ENCODE measurements at regions not wholly inside any gene's neighbourhood (a gene's known extent, or its start where the extent isn't known, plus 50 kb on each side); places are given as distances from the start of the nearest gene placed in this dataset.

DNA sequence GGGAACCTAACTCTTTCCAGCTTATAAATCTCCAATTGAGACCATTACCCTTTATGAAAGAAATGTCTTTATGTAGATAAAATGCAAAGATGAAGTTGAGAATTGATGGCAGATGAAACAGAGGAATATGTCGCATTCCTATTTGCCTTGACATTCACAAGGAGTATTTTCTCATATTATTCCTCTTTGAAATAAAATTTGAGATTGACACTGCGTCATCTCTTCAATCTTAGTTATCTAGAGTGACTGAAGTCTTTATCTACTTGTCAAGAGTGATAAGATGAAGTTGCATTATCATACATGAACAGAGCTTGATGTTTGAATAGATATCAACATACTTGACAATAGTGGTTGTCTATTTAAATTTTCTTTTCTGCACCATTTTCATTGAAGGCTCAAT, 574.4 kb upstream of the SOX9 start:
- Histone ChIP-seq H3K9me3 (no peaks in the 10 kb centered on the region), H3K4me3 (no peak overlapping the region), H3K4me1 (no peaks in the 10 kb centered on the region), H3K36me3 (no peaks in the 10 kb centered on the region), H3K27me3 (no peaks in the 10 kb centered on the region), H3K27ac (no peak overlapping the region)
- intact Hi-C loops (cut with DNase I; ENCODE audit: low total_unique reads), result no loop called here
- DNase-seq, result no peak
- TF ChIP-seq, protein P1, sequence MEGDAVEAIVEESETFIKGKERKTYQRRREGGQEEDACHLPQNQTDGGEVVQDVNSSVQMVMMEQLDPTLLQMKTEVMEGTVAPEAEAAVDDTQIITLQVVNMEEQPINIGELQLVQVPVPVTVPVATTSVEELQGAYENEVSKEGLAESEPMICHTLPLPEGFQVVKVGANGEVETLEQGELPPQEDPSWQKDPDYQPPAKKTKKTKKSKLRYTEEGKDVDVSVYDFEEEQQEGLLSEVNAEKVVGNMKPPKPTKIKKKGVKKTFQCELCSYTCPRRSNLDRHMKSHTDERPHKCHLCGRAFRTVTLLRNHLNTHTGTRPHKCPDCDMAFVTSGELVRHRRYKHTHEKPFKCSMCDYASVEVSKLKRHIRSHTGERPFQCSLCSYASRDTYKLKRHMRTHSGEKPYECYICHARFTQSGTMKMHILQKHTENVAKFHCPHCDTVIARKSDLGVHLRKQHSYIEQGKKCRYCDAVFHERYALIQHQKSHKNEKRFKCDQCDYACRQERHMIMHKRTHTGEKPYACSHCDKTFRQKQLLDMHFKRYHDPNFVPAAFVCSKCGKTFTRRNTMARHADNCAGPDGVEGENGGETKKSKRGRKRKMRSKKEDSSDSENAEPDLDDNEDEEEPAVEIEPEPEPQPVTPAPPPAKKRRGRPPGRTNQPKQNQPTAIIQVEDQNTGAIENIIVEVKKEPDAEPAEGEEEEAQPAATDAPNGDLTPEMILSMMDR (IDR thresholded peaks at IDR 0.05), result no peak

DNA sequence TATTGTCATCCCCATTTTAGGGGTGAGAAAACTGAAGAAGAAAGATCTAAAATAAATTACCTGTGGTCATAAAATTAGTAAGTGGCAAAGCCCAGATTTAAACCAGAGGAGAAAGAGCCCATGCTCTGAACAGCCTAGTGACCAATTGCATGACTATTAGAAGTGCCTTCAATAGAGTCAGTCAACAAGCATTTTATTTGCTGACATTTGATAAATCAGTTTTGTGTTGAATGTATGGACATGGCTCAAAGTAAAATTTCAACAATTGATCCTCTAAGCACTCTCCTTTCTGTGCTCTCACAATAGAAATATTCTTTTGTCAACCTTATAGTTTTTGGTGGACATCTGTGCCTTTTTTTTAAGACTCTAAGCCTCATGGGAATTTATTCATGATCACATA, 572.9 kb upstream of the SOX9 start:
- no peaks in the 10 kb centered on the region for H3K4me1 ChIP-seq
- H3K9me3 ChIP-seq, result no peaks in the 10 kb centered on the region
- H3K27ac ChIP-seq, result no peak overlapping the region
- H3K36me3 ChIP-seq, result no peaks in the 10 kb centered on the region
- DNase-seq, result no peak
- TF ChIP-seq, protein P1 (IDR thresholded peaks at IDR 0.05), result no peak
- no peak overlapping the region for H3K4me3 ChIP-seq
- no peaks in the 10 kb centered on the region for H3K27me3 ChIP-seq
- intact Hi-C loops (cut with DNase I; ENCODE audit: low total_unique reads), result no loop called here

DNA sequence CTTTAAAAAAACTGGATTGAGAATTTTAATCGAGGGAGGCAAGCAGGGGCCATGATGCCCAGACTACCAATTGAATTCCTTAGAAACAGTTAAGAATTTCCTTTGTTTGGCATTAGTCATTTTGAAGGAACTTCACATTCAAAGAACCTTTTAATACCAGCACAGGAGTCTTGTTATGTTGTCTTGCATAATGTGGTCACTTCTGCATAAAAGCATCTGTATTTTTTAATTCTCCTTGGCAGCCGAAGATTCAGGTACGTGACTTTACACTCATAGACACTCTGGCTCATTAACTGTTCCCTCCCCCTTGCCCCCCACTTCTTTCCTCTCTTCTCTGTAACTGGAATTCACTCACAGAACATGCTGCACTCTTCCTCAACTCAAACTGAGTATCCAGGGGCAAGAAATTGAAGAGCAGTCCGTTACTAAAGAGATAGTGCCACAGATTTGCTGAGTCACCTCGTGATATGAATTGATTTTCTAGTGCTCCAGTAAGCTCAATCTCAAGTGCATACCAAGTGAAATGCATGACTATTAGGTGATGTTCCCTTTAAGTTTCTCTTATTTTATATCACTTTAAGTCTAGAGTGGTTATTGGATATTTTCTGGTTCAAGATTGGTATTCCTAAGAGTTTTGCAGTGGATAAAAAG, 572.2 kb upstream of the SOX9 start:
- H3K9me3 ChIP-seq, result no peaks in the 10 kb centered on the region
- no peak for DNase-seq
- H3K36me3 ChIP-seq, result no peaks in the 10 kb centered on the region
- intact Hi-C loops (cut with DNase I; ENCODE audit: low total_unique reads), result no loop called here
- H3K4me3 ChIP-seq, result no peak overlapping the region
- no peak overlapping the region for H3K27ac ChIP-seq
- TF ChIP-seq, protein P1 (IDR thresholded peaks at IDR 0.05), result no peak
- H3K4me1 ChIP-seq, result no peaks in the 10 kb centered on the region
- H3K27me3 ChIP-seq, result no peaks in the 10 kb centered on the region

GRCh38 chr17:71550675-71551074, 570.1 kb upstream of the SOX9 start:
- TF ChIP-seq, protein P1 (IDR thresholded peaks at IDR 0.05), result no peak
- DNase-seq, result no peak
- H3K4me1 ChIP-seq, result no peaks in the 10 kb centered on the region
- no peaks in the 10 kb centered on the region for H3K9me3 ChIP-seq
- no peaks in the 10 kb centered on the region for H3K36me3 ChIP-seq
- no peaks in the 10 kb centered on the region for H3K27me3 ChIP-seq
- intact Hi-C loops (cut with DNase I; ENCODE audit: low total_unique reads), result no loop called here
- no peak overlapping the region for H3K27ac ChIP-seq
- no peak overlapping the region for H3K4me3 ChIP-seq

DNA sequence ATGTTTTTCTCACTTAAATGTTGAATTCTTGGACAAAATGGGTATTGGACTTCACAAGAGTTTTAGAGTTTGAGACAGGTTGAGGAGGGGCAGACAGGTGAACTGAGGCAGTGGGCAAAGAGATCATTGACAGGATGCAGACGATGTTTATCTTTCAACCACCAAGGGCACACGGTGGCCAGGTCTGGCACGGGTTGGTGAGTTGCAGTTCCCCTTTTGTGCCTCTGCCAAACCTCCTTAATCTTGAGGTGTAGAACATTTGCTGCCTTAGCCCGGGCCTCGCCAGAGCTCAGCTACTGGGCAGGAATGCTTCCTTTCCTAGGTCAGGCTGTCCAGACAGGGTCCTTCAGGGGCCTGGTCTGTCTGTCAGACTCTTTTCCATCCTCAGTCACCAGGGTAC, 567.4 kb upstream of the SOX9 start:
- Histone ChIP-seq H3K36me3 (no peaks in the 10 kb centered on the region), H3K9me3 (no peaks in the 10 kb centered on the region), H3K4me3 (no peak overlapping the region), H3K27me3 (no peaks in the 10 kb centered on the region), H3K4me1 (no peaks in the 10 kb centered on the region), H3K27ac (no peak overlapping the region)
- intact Hi-C loops (cut with DNase I; ENCODE audit: low total_unique reads), result no loop called here
- TF ChIP-seq, protein P1 (IDR thresholded peaks at IDR 0.05), result no peak
- no peak for DNase-seq

- Histone ChIP-seq H3K4me3 (no peak overlapping the region), H3K4me1 (no peaks in the 10 kb centered on the region), H3K27ac (no peak overlapping the region), H3K9me3 (no peaks in the 10 kb centered on the region), H3K36me3 (no peaks in the 10 kb centered on the region), H3K27me3 (no peaks in the 10 kb centered on the region)
- intact Hi-C loops (cut with DNase I; ENCODE audit: low total_unique reads), result no loop called here
- TF ChIP-seq, protein P1 (IDR thresholded peaks at IDR 0.05), result no peak
- no peak for DNase-seq
Measured at GRCh38 chr17:71558901-71559300, 561.9 kb upstream of the SOX9 start.

All from tibial artery (tissue), 4 donors.